ENCODE measurements at regions not wholly inside any gene's neighbourhood (a gene's known extent, or its start where the extent isn't known, plus 50 kb on each side); places are given as distances from the start of the nearest gene placed in this dataset.
"Not testable (repeated sequence)": the region's sequence is repeated elsewhere in the genome, so short reads cannot be mapped to it uniquely, and the experiment has no call there.

DNA sequence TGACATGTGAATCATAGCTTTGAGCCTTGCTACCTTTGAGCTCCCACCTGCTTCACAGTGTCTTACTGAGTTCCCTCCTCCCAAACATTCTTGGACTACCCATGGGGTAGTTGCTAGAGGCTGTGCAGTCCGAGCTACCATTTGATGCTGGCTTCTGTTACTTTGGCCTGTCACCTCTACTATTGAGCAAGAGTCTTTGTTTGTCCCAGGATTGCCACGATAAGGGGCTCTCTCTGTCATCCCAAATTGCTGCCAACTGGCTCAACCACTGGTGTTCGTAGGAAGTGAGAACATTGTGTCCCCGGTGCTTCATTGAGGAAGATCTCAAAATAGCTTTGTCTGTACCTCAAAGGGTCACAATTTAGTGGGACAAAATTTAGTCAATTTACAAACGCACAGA, 59.1 kb upstream of the PAX8 start:
- DNase-seq, result no peak

DNA sequence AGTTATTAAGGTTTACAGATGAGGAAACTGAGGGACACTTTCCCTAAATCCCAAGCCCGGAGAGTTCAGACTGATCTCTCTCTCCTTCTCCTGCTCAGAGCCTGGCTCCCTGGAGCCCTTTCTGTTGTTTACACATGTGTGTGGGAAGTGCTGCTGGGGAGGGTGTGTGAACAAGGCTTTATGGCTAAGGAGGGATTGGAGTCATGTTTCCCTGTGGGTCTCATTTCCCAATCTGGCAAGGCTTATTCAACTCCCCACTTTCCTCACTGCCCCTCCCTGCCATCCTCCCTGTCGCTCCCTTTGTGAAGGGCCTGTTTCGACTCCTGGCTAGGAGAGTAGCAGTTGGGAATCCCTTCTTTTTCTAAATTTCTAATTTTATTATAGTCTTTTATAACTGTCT, 57.3 kb upstream of the PAX8 start:
- DNase-seq, result not testable (repeated sequence)

DNA sequence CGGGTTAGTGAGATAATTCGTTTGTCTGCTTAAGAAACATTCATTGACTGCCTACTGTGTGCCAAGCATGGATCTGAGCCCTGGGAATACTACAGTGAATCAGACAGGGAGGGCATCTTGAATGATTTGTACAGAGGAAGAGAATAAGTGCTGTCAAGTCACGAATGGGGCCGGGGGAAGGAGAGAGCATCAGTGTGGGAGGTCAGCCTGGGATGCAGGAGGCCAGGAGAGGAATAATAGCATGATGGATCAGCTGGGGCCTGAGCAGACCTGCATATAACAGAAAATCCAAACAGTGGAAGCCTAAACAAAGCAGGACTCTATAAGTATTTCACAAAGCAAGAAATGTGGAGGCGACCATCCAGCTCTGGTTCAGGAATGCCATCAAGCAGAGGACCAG, 55.4 kb upstream of the PAX8 start:
- DNase-seq, result no peak

DNA sequence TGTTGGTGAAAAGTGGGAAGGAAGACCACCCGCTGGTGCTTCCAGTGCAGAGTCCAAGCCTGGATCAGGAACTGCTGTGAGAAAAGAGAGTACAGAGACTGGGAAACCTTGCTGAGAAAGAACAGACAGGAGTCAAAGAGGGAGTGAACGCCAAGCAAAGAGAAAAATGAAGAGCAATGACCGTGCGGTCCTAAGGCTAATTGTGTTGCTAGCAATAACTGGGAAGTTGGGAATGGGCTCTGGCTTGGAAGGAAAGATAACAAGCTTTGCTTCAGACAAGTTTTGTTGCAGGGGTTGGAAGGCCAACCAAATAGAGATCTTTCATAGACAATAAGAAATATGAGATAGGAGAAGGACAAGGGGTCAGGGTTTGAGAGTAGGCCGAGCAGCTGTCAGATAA, 55.0 kb upstream of the PAX8 start:
- not testable (repeated sequence) for DNase-seq

DNA sequence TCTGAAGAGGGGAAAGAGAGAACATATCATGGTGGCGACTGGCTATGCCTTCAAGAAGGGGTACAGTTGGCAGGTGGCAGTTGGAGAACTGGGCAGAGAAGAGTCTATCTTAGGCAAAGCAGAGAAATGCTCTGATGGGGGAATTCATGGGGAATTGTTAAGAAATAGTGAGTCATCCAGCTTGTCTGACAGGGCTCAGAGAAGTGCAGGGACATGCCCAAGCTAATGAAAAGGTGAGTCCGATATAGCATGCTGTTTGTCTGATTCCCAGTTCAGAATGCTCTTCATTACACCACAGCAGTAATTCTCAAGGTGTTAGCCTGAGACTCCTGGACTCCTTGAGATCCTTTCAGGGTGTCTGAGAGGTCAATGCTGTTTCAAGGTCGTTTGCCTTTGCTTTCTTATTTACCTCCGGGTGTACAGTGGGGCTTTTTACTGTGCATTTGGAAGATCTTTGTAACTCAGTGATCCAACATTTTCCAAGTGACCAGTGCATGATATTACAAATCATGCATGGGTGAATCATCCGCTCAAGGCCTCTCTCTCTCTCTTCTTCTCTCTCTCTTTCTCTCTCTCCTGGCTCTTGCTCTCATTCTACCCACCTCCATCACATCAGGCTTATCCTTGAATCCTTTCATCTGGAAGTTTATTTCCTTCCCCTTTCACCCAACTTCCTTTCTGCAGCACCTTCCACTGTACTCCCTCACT, 51.5 kb upstream of the PAX8 start:
- DNase-seq, result not testable (repeated sequence)

DNA sequence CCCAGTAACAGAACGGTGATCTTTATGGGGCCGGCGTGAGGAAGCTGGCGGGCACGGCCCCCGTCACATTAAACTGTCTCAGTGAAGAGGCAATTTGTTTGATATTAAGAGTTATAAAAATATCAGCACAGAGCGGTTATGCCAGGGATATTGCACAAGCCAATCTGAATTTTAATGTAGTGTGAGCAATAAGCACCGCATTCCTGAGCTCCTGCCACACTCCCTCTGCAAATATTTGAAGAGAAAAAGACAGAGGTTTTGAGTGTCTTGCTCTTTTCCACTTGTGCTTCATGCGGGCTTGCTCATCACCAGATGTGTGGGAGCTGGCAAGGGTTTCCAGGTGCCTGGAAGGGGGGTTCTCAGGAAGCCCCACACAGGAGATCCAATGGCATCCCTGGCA, 50.3 kb upstream of the PAX8 start:
- DNase-seq, result not testable (repeated sequence)

DNA sequence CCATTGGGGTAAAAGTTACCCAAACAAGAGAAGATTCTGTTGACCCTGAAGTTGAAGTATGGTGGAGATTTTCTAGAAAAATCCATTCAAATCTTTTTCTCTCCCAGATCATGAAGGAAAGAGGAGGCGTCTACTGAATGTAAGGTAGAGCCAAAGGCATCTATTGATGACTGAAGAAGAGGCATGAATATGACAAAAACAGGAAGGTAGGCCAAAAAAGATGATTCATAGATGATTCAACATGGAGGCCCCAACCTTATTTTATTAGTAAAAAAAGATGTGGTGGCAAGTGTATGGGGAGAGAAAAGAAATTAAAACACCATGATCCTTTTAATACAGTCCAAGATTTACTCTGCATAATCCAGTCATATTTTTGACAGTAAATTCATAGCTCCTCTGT, 49.9 kb upstream of the PAX8 start:
- not testable (repeated sequence) for DNase-seq
